Right ventricle myocardium superior (tissue), 1 donor: ENCODE measurements at regions not wholly inside any gene's neighbourhood (a gene's known extent, or its start where the extent isn't known, plus 50 kb on each side); places are given as distances from the start of the nearest gene placed in this dataset.
"Not testable (repeated sequence)": the region's sequence is repeated elsewhere in the genome, so short reads cannot be mapped to it uniquely, and the experiment has no call there.

ENCODE experiments used
- ATAC-seq: fragments of 200-7000 bp; cut with Tn5 transposase; one replicate; pipeline ENCODE4 v1.9.1; 2020; ENCODE audit warnings: mild to moderate bottlenecking; ENCODE audit not compliant: poor library complexity
- DNase-seq: peaks from one replicate; pipeline ENCODE4 v3.0.0-alpha.2; 2020
- intact Hi-C: fragments of 100-400 bp; cut with DNase I; formaldehyde crosslinking; loops from one replicate; pipeline ENCODE4 v1.11.2; 2022
- donor health status: DM: no; HTN: yes; CAD: no; lungs with severe emphysema.

DNA sequence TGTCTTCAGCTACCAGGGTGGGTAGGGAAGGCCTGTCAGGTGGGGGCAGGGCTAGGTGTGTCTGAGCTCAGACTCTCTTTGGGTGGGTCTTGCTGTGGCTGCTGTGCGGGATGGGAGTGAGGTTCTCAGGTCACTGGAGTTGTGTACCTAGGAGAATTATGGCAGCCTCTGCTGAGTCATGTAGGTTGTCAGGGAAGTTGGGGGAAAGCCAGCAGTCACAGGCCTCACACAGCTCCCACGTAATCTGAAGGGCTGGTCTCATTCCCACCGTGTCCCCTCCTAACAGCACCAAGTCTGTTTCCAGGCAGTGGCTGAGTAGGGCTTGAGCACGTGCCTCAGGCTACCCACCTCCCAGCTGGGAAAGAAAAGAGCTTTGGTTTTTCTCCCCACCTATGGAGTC, 67.0 kb downstream of the CHCHD4 start:
- ATAC-seq (no peak), DNase-seq (no peak)
- intact Hi-C loops, result no loop called here

DNA sequence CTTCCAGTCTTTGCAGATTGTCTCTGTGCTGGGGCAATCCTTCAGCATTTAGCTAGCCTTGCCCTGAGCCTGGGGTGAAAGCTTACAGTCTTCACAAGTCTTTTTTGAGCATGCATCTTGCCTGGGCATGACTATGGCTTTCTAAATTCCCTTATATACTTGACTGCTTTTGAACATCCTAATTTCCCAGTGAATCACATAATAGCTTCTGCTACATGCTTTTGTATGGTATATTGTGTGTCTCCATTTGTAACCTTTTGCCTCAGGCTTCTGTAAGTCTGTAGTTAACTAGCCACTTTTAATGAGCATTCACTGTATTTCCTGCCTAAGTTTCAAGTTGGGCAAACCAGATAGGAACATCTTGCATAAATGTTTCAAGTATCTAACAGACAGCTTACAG, 76.8 kb downstream of the CHCHD4 start:
- DNase-seq, result no peak
- ATAC-seq, result no peak
- intact Hi-C loops, result no loop called here

DNA sequence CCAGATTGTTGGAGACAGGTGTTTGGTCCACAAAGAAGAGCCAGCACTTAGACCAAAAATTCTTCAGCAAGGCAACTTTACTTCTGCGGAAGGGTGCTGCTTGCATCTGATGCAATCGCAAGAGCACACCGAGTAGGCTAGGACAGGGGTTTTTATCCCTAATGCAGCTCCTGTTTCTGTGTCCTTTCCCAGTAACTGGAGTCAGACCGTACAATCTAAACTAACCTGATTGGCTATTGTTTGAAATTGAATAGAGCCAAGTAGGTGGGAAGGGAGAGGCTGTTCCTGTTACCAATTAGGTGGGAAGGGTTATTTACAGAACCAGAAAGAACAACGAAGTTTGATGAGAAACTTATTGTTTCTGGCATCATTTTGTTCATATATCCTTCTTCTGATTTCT, 77.6 kb downstream of the CHCHD4 start:
- ATAC-seq (no peak), DNase-seq (no peak)
- intact Hi-C loops, result no loop called here

DNA sequence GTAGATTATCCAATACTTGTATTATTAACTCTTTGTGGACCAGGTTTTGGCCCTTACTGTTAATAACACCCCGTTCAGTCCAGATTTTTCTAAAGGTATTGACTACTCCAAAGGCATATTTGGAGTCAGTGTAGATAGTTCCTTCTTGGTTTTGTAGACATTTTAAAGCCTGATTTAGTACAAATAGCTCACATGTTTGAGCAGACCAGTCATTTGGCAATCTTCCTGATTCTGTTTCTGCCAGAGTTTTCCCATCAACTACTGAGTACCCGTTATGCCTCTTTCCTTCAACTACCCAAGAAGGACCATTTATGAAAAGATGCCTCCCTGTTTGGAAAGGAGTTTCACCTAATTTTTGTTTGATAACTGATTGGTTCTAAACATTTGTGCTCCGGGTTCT, 82.0 kb downstream of the CHCHD4 start:
- ATAC-seq (no peak), DNase-seq (no peak)
- intact Hi-C loops, result no loop called here

DNA sequence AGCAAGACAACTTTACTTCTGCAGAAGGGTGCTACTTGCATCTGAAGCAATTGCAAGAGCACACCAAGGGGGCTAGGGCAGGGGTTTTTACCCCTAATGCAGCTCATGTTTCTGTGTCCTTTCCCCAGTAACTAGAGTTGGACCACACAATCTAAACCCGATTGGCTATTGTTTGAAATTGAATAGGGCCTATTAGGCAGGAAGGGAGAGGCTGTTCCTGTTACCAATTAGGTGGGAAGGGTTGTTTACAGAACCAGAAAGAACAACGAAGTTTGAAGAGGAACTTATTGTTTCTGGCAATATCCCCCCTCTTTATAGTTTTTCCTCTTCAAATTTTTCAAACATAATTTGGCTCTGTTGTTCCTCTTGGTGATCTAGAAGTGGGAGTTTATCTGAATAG, 85.5 kb downstream of the CHCHD4 start:
- no peak for ATAC-seq

DNA sequence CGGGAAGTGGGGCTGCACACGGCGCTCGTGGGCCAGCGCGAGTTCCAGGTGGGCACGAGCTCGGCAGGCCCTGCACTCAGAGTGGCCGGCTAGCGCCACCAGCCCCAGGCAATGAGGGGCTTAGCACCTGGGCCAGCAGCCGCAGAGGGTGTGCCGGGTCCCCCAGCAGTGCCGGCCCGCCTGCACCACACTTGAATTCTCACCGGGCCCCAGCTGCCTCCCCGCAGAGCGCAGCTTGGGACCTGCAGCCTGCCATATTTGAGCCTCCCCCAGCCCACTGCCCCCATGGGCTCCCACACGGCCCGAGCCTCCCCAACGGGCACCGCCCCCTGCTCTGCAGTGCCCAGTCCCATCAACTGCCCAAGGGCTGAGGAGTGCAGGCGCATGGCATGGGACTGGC, 87.5 kb downstream of the CHCHD4 start:
- intact Hi-C loops, result no loop called here
- no peak for ATAC-seq
- no peak for DNase-seq

More for the DNA sequence above, 85.5 kb downstream of the CHCHD4 start:
- intact Hi-C loops, result no loop called here
- DNase-seq, result no peak

DNA sequence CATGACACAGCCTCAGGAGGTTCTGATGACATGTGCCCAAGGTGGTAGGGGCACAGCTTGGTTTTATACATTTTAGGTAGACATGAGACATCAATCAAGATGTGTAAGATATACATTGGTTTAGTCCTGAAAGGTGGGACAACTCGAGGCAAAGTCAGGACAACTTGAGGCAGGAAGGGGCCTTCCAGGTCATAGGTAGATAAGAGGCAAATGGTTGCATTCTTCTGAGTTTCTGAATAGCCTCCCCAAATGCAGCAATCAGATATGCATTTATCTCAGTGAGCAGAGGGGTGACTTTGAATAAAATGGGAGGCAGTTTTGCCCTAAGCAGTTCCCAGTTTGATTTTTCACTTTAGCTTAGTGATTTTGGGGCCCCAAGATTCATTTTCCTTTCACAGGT, 91.6 kb downstream of the CHCHD4 start:
- intact Hi-C loops, result no loop called here
- no peak for DNase-seq

DNA sequence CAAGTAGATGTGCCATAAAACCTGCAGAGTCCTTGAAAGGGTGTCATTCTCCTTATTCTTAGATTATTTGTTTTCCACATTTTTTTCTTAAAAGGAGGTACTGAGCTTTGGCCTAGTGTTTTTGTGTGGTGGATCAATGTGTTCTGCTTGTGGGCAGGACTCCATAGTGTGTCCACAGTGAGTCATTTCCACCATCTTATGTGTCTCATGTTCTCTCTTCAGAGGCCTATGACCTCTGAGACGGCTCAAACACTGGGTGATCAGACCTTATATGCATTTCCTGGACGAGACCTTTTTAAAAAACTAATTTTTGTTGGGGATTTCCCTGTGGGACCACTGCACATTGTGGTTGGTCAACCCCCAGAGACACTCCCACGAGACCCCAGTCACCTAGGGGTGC, 93.4 kb downstream of the CHCHD4 start:
- ATAC-seq (no peak), DNase-seq (no peak)
- intact Hi-C loops, result no loop called here

More for the DNA sequence above, 91.6 kb downstream of the CHCHD4 start:
- no peak for ATAC-seq

DNA sequence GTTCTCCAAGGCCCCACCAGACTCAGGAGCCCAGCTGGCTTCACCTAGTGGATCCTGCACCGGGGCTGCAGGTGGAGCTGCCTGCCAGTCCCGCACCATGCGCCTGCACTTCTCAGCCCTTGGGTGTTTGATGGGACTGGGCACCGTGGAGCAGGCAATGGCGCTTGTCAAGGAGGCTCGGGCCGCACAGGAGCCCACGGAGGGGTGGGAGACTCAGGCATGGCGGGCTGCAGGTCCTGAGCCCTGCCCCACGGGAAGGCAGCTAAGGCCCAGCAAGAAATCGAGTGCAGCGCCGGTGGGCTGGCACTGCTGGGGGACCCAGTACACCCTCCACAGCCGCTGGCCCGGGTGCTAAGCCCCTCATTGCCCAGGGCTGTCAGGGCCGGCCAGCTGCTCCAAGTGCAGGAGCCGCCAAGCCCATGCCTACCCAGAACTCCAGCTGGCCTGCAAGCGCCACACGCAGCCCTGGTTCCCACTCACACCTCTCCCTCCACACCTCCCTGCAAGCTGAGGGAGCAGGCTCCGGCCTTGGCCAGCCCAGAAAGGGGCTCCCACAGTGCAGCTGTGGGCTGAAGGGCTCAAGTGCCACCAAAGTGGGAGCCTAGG, 95.2 kb downstream of the CHCHD4 start:
- intact Hi-C loops, ATAC-seq, DNase-seq: not testable (repeated sequence)

DNA sequence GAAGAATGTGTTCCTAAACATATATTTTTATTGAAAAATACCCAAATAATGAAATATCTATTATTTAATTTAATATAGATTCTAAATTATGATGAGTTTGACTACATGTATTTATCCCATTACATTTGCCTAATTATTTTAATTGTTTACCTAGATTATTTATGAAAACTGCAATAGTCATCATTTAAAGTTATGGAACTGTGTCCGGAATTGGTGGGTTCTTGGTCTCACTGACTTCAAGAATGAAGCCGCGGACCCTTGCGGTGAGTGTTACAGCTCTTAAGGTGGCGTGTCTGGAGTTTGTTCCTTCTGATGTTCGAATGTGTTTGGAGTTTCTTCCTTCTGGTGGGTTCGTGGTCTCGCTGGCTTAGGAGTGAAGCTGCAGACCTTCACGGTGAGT, 96.5 kb downstream of the CHCHD4 start:
- intact Hi-C loops, DNase-seq, ATAC-seq: not testable (repeated sequence)

DNA sequence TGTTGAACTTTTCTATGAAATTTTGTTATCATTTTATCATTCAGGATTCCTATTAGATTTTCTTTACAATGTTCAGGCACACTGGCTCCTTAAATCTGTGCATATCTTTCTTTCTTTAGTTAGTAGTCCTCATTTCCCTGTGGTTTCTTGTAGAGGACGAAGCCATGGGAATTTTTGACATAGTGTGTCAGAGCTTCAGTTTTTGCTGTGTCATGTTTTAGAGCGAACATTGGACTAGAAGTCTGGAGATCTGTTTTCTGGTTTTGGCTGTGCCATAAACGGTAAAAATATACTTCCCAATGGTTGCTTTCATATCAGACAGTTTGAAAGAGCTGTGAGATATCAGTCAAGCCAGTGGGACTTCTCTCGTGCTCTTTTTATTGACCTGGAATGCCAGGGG, 105.2 kb downstream of the CHCHD4 start:
- ATAC-seq (no peak), DNase-seq (no peak)
- intact Hi-C loops, result no loop called here

DNA sequence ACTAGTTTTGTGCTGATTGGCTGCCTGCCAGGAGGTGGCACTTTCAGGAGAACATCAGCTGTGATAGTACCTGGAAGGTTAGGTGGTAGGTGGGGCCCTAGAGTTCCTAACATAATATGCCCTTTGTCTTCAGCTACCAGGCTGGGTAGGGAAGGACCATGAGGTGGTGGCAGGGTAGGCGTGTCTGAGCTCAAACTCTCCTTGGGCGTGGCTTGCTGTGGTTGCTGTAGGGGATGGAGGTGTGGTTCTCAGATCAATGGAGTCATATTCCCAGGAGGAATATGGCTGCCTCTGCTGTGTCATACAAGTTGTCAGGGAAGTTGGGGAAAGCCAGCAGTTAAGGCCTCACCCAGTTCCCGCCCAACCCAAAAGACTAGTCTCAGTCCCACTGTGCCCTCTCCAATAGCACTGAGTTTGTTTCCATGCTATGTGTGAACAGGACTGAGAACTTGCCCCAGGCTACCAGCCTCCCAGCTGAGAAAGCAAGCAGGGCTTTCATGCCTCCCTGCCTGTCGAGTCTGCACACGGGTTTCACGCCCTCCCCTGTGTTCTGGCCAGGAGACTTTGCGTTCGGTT, 107.7 kb downstream of the CHCHD4 start:
- DNase-seq (no peak), ATAC-seq (no peak)
- intact Hi-C loops, result no loop called here

DNA sequence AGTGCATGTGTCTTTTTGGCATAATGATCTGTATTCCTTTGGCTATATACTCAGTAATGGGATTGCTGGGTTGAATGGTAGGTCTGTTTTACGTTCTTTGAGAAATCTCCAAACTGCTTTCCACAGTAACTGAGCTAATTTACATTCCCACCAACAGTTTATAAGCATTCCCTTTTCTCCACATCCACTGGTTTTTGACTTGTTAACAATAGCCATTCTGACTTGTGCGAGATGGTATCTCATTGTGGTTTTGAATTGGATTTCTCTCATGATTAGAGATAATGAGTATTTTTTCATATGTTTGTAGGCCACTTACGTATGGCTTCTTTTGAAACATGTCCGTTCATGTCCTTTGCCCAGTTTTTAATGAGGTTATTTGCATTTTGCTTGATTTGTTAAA, 117.7 kb downstream of the CHCHD4 start:
- intact Hi-C loops, result no loop called here
- no peak for ATAC-seq
- DNase-seq, result no peak

DNA sequence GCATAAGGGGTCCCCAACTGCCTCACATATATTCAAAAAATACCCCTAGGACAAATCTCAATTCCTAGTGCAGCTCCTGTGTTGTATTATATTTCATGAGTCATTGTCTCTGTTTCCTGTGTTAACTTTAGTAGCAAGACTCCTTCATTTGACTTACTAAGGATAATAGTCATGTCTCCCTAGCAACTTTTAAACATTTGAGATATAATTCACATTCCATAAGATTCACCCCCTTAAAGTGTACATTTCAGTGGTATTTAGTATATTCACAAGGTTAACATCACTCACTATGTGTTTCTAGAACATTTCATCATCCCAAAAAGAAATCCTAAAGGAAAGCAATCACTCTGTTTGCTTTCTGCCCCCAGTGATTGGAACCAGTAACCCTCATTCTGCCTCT, 121.3 kb upstream of the WNT7A start:
- no peak for DNase-seq
- intact Hi-C loops, result no loop called here
- no peak for ATAC-seq

DNA sequence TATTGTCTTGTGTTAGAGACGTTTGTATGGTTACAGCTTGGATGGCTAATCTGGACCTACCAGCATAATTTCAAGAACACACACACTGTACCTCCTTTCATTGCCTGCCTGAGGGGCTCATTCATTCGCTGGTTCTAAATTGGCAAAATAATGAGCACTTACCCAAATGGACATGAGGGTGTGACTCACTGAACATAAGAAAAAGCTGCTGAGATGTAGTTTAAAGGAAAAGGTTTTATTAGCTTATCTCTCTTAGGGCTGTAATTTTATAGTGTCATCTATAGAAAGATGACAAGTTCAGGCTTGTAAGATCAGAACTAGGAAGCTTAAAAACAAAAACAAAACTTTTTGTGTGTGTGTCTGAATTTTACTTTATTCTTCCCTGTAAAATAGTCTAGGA, 120.7 kb upstream of the WNT7A start:
- DNase-seq, result no peak
- intact Hi-C loops, result no loop called here
- ATAC-seq, result no peak

DNA sequence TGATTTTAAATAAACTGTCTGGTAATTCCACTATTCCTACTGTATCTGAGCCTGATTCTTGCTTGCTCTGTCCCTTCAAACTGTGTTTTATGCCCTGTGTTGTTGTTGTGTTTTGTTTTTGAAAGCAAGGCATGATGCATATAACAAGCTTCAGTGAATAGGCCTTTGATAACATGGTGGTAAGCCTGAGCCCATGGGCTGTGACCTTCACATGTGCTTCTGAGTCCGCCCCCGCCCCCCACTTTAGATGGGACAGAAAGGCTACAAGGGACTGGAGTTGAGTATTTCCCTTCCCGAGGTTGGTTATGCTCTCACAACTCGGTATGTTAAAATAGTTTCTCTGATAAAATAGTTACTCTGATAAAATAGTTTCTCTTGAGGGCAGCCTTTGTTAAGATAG, 119.0 kb upstream of the WNT7A start:
- no peak for ATAC-seq
- no peak for DNase-seq
- intact Hi-C loops, result no loop called here

DNA sequence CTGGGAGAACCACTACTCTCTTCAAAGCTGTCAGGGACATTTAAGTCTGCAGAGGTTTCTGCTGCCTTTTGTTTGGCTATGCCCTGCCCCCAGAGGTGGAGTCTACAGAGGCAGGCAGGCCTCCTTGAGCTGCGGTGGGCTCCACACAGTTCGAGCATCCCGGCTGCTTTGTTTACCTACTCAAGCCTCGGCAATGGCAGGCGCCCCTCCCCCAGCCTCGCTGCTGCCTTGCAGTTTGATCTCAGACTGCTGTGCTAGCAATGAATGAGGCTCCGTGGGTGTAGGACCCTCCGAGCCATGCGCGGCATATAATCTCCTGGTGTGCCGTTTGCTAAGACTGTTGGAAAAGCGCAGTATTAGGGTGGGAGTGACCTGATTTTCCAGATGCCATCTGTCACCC, 115.3 kb upstream of the WNT7A start:
- ATAC-seq, DNase-seq, intact Hi-C loops: not testable (repeated sequence)

DNA sequence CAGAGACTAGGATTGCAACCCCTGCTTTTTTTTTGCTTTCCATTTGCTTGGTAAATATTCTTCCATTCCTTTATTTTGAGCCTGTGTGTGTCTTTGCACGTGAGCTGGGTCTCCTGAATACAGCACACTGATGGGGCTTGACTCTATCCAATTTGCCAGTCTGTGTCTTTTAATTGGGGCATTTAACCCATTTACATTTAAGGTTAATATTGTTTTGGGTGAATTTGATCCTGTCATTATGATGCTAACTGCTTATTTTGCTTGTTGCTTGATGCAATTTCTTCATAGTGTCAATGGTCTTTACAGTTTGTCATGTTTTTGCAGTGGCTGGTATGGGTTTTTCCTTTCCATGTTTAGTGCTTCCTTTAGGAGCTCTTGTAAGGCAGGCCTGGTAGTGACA, 109.1 kb upstream of the WNT7A start:
- ATAC-seq, intact Hi-C loops, DNase-seq: not testable (repeated sequence)

DNA sequence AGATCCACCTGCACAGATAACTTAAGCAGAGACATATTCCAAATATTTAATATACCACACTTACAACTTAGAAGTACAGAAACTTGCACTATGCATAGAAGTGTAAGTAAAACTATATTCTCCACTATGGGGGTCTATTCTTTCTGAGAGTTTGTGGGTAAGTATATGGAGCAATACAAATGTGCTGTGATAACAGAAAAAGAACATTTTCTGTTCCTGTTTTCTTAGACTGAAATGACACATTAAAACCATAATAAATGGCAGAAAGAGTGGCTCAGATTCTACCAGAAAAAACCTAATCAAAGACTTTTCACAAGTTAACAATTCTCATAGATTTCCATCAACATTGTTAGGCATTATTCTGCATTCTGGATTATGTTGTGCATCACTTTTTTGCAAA, 96.6 kb upstream of the WNT7A start:
- intact Hi-C loops, result no loop called here
- ATAC-seq, result no peak
- no peak for DNase-seq

DNA sequence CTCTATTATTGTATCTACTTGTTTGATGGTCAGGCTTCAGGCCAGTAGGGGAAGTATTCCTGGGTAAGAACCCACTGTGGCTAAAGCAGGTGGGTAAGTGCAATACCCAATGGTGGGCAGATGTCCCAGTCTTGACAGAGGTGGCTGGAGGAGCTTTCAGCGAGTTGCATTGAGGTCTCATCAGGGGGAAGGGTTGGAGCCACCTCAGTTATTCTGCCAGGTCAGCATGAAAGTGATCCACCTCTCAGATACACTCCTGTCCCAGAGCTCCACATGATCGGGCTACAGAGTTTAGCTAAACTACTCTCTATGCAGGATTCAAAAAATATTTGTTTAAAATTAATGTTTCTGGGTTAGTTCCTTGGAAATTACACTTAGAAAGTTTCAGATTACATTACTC, 95.8 kb upstream of the WNT7A start:
- intact Hi-C loops, result no loop called here
- no peak for ATAC-seq
- DNase-seq, result no peak
